ENCODE measurements at regions not wholly inside any gene's neighbourhood (a gene's known extent, or its start where the extent isn't known, plus 50 kb on each side); places are given as distances from the start of the nearest gene placed in this dataset.

GRCh38 chr18:1229634-1230033, 325.0 kb downstream of the ADCYAP1 start:
- H3K4me1 ChIP-seq (ENCODE audit: control insufficient read depth in 1 of 2, insufficient read depth in 1 of 2, low read depth in 1 of 2, low read length in 1 of 2) = no peaks in the 10 kb centered on the region
- no peak for TF ChIP-seq CTCF (IDR thresholded peaks at IDR 0.05)

GRCh38 chr18:1232867-1233266, 328.2 kb downstream of the ADCYAP1 start:
- TF ChIP-seq CTCF (IDR thresholded peaks at IDR 0.05) = no peak
- H3K27ac ChIP-seq = no peak overlapping the region
- H3K4me3 ChIP-seq (ENCODE audit: low read depth in 1 of 2, low read length in 1 of 2) = no peak overlapping the region
- no peaks in the 10 kb centered on the region for H3K4me1 ChIP-seq (ENCODE audit: control insufficient read depth in 1 of 2, insufficient read depth in 1 of 2, low read depth in 1 of 2, low read length in 1 of 2)
- H3K9me3 ChIP-seq = no peaks in the 10 kb centered on the region
- no peaks in the 10 kb centered on the region for H3K36me3 ChIP-seq
- no peaks in the 10 kb centered on the region for H3K27me3 ChIP-seq

More at GRCh38 chr18:1229634-1230033, 325.0 kb downstream of the ADCYAP1 start:
- Histone ChIP-seq H3K27ac (no peak overlapping the region), H3K27me3 (no peaks in the 10 kb centered on the region), H3K4me3 (ENCODE audit: low read depth in 1 of 2, low read length in 1 of 2) (no peak overlapping the region), H3K36me3 (no peaks in the 10 kb centered on the region), H3K9me3 (no peaks in the 10 kb centered on the region)

GRCh38 chr18:1240701-1241100, 336.0 kb downstream of the ADCYAP1 start:
- Histone ChIP-seq H3K4me3 (ENCODE audit: low read depth in 1 of 2, low read length in 1 of 2) (no peak overlapping the region), H3K9me3 (no peaks in the 10 kb centered on the region), H3K4me1 (ENCODE audit: control insufficient read depth in 1 of 2, insufficient read depth in 1 of 2, low read depth in 1 of 2, low read length in 1 of 2) (no peaks in the 10 kb centered on the region), H3K27me3 (no peaks in the 10 kb centered on the region), H3K27ac (no peak overlapping the region), H3K36me3 (no peaks in the 10 kb centered on the region)
- no peak for TF ChIP-seq CTCF (IDR thresholded peaks at IDR 0.05)

- Histone ChIP-seq H3K27me3 (no peaks in the 10 kb centered on the region), H3K36me3 (no peaks in the 10 kb centered on the region), H3K27ac (no peak overlapping the region), H3K4me3 (ENCODE audit: low read depth in 1 of 2, low read length in 1 of 2) (no peak overlapping the region), H3K9me3 (no peaks in the 10 kb centered on the region), H3K4me1 (ENCODE audit: control insufficient read depth in 1 of 2, insufficient read depth in 1 of 2, low read depth in 1 of 2, low read length in 1 of 2) (no peaks in the 10 kb centered on the region)
- TF ChIP-seq CTCF (IDR thresholded peaks at IDR 0.05) = no peak
Observed at GRCh38 chr18:1244397-1245122, 339.9 kb downstream of the ADCYAP1 start.

GRCh38 chr18:1246827-1247226, 342.2 kb downstream of the ADCYAP1 start:
- Histone ChIP-seq H3K27ac (no peak overlapping the region), H3K9me3 (no peaks in the 10 kb centered on the region), H3K4me1 (ENCODE audit: control insufficient read depth in 1 of 2, insufficient read depth in 1 of 2, low read depth in 1 of 2, low read length in 1 of 2) (no peaks in the 10 kb centered on the region), H3K4me3 (ENCODE audit: low read depth in 1 of 2, low read length in 1 of 2) (no peak overlapping the region), H3K27me3 (no peaks in the 10 kb centered on the region), H3K36me3 (no peaks in the 10 kb centered on the region)
- TF ChIP-seq CTCF (IDR thresholded peaks at IDR 0.05) = no peak
